Nephron progenitor cell (in vitro differentiated cells): ENCODE measurements at regions not wholly inside any gene's neighbourhood (a gene's known extent, or its start where the extent isn't known, plus 50 kb on each side); places are given as distances from the start of the nearest gene placed in this dataset.

ENCODE experiments used
- DNase-seq: peaks from one replicate; pipeline ENCODE4 v3.0.0; 2021
- H3K27ac Mint-ChIP-seq: 2 replicates; pipeline ENCODE4 v1.8.0; 2021; ENCODE audit warnings: mild to moderate bottlenecking, moderate library complexity, mixed read lengths
- H3K27me3 Mint-ChIP-seq: 2 replicates; pipeline ENCODE4 v1.8.0; 2021; ENCODE audit warnings: mild to moderate bottlenecking, low read depth, mixed read lengths; ENCODE audit not compliant: poor library complexity
- H3K36me3 Mint-ChIP-seq: 2 replicates; pipeline ENCODE4 v1.8.0; 2021; ENCODE audit warnings: low read depth, mixed read lengths
- H3K4me1 Mint-ChIP-seq: 2 replicates; pipeline ENCODE4 v1.8.0; 2021; ENCODE audit warnings: mixed read lengths
- H3K4me3 Mint-ChIP-seq: 2 replicates; pipeline ENCODE4 v1.8.0; 2021; ENCODE audit warnings: mild to moderate bottlenecking, moderate library complexity, mixed read lengths
- H3K9me3 Mint-ChIP-seq: 2 replicates; pipeline ENCODE4 v1.8.0; 2021; ENCODE audit warnings: mild to moderate bottlenecking, moderate library complexity, mixed read lengths
- TF ChIP-seq, protein P1 (sequence below): fragments of 200-600 bp; sonication (generic); IDR thresholded peaks from 2 replicates; pipeline ENCODE4 v1.5.0; 2021; ENCODE audit warnings: antibody characterized with exemption

DNA sequence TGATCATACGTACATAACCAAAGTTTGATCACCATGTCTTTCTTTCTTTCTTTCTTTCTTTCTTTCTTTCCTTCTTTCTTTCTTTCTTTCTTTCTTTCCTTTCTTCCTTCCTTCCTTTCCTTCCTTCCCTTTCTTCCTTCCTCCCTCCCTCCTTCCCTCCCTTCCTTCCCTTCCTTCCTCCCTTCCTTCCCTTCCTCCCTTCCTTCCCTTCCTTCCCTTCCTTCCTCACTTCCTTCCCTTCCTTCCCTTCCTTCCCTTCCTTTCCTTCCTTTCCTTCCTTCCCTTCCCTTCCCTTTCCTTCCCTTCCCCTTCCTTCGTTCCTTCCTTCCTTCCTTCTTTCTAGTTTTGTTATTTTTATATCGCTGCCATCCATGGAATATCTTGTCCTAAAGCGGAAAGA, 406.7 kb upstream of the DDX18 start:
- H3K27me3 Mint-ChIP-seq, result peaks cover 6% of the 10 kb centered on the region
- H3K4me1 Mint-ChIP-seq, result peaks cover 4% of the 10 kb centered on the region
- DNase-seq, result no peak
- no peaks in the 10 kb centered on the region for H3K9me3 Mint-ChIP-seq
- H3K27ac Mint-ChIP-seq, result no peak overlapping the region
- TF ChIP-seq, protein P1, sequence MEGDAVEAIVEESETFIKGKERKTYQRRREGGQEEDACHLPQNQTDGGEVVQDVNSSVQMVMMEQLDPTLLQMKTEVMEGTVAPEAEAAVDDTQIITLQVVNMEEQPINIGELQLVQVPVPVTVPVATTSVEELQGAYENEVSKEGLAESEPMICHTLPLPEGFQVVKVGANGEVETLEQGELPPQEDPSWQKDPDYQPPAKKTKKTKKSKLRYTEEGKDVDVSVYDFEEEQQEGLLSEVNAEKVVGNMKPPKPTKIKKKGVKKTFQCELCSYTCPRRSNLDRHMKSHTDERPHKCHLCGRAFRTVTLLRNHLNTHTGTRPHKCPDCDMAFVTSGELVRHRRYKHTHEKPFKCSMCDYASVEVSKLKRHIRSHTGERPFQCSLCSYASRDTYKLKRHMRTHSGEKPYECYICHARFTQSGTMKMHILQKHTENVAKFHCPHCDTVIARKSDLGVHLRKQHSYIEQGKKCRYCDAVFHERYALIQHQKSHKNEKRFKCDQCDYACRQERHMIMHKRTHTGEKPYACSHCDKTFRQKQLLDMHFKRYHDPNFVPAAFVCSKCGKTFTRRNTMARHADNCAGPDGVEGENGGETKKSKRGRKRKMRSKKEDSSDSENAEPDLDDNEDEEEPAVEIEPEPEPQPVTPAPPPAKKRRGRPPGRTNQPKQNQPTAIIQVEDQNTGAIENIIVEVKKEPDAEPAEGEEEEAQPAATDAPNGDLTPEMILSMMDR, result no peak
- H3K36me3 Mint-ChIP-seq, result peaks cover 2% of the 10 kb centered on the region
- no peak overlapping the region for H3K4me3 Mint-ChIP-seq

DNA sequence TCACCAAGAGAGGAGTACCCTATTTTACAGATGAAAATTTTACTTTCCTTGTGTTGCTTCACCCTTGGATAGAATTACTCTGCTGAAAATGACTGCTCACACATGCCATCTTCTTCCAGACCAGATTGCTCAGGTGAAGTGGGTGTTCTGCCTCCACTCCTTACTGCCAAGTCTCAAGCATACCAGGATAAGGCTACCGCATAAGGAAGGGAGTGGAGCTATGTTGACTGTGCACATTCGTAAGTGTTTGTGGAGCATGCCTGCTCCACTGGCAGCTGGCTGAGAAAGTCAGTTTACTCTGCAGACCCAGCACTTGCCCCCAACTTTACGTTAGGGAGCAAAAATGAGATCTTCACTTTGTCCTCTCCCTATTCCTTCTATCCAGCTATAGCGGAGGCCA, 405.0 kb upstream of the DDX18 start:
- peaks cover 7% of the 10 kb centered on the region for H3K9me3 Mint-ChIP-seq
- H3K4me3 Mint-ChIP-seq, result no peak overlapping the region
- H3K27me3 Mint-ChIP-seq, result peaks cover 6% of the 10 kb centered on the region
- no peak overlapping the region for H3K27ac Mint-ChIP-seq
- H3K4me1 Mint-ChIP-seq, result peaks cover 4% of the 10 kb centered on the region
- H3K36me3 Mint-ChIP-seq, result peaks cover 11% of the 10 kb centered on the region
- DNase-seq, result no peak
- TF ChIP-seq, protein P1, result no peak

DNA sequence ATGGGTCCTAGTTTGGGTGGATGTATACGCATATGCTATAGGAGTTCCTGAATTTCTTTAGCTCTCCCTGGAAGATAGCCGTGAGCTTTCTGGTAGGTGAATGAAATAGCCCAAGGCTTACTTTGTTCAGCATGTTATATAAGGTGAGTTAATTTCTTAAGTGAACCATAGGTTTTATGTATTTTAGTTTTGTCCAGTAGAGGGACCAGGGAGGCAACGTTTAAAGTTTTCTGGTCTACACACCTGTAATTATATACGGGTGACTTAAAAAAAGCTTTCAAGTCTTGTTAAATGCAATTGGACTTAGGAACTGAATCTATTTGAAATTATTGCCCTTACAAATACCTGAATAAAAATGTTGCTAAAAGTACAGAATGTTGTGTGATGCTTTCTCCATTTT, 402.5 kb upstream of the DDX18 start:
- H3K36me3 Mint-ChIP-seq, result peaks cover 34% of the 10 kb centered on the region
- H3K4me3 Mint-ChIP-seq, result no peak overlapping the region
- no peak for DNase-seq
- peaks cover 3% of the 10 kb centered on the region for H3K27me3 Mint-ChIP-seq
- H3K9me3 Mint-ChIP-seq, result peaks cover 28% of the 10 kb centered on the region
- TF ChIP-seq, protein P1, result no peak
- H3K4me1 Mint-ChIP-seq, result peaks cover 4% of the 10 kb centered on the region
- H3K27ac Mint-ChIP-seq, result no peak overlapping the region

DNA sequence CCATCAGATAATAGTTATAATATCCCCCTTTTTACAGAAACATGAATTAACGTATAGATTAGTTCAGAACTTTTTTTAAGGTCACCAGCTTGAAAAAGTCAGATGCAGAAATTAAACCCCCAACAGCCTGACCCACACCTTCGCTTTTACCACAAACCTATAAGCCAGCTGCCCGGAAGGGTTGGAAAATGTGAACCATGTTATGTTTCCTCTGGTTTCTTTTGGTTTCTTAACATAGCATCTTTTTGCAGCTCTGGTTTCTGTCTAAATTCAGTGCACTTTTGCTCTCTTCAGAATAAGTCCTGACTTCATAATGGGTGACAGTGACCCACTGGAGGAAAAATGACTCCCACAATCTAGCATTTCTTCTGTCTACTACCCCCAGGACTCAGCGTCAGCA, 381.7 kb upstream of the DDX18 start:
- no peak for DNase-seq
- TF ChIP-seq, protein P1, result no peak
- no peaks in the 10 kb centered on the region for H3K27me3 Mint-ChIP-seq
- peak overlapping the region; percentile 59 for H3K27ac Mint-ChIP-seq
- H3K4me1 Mint-ChIP-seq, result peaks cover 25% of the 10 kb centered on the region
- H3K36me3 Mint-ChIP-seq, result peaks cover 5% of the 10 kb centered on the region
- H3K9me3 Mint-ChIP-seq, result peaks cover 4% of the 10 kb centered on the region
- no peak overlapping the region for H3K4me3 Mint-ChIP-seq

DNA sequence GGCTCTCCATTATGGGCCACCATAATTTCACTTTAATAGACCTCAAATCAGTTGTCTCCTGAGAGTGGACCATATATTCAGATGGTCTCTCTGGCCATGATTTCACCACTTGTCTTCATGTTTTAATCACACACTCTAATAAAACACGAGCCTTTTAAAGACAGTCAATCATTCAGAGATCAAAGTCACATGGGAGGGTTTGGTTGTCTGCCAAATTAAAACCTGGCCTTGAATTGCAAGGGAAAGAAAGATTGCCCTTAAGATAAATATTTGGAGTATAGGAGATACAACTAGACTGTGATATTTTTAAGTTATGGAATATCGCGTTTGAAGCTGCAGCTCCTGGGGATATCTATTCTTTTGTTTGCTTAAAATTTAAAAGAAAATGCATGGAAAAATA, 377.8 kb upstream of the DDX18 start:
- no peaks in the 10 kb centered on the region for H3K27me3 Mint-ChIP-seq
- TF ChIP-seq, protein P1, result no peak
- peaks cover 4% of the 10 kb centered on the region for H3K9me3 Mint-ChIP-seq
- peaks cover 25% of the 10 kb centered on the region for H3K4me1 Mint-ChIP-seq
- H3K36me3 Mint-ChIP-seq, result peaks cover 10% of the 10 kb centered on the region
- H3K27ac Mint-ChIP-seq, result no peak overlapping the region
- no peak overlapping the region for H3K4me3 Mint-ChIP-seq
- DNase-seq, result no peak

DNA sequence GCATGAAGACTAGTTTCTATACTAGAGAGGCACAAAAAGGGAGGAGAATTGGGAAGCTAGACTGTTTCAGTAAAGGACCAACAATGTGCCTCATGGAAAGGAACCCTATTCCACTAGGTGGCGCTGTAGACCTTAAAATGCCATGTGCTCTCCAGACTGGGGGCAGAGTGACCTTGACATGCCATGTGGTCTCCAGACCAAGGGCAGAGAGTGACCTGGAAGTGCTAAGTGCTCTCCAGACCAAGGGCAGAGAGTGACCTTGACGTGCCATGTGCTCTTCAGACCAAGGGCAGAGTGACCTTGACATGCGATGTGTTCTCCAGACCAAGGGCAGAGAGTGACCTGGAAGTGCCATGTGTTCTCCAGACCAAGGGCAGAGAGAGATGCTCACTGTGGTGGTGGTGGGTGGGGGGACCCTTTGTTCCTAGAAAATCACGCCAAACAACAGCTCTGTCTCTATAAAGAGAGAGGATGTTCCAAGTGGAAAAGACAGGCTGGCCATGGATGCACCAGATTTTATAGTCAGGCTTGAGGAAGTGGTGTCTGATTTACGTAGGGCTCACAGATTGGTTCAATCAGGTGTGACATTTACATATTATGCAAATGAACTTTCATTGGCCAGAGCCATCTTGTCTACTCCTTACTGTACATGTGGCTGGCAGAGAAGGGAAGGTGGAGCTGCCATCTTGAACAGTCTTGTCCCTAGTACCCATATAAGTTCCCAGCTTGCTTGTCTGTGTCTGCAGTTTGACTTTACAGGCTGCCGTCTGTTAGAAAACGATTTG, 344.0 kb upstream of the DDX18 start:
- Mint-ChIP-seq H3K4me1 (no peaks in the 10 kb centered on the region), H3K27me3 (peaks cover 5% of the 10 kb centered on the region), H3K27ac (no peak overlapping the region), H3K9me3 (peaks cover 69% of the 10 kb centered on the region), H3K36me3 (peaks cover 86% of the 10 kb centered on the region), H3K4me3 (no peak overlapping the region)
- TF ChIP-seq, protein P1, result peak; percentile 45
- peak; percentile 46 for DNase-seq
